ENCODE measurements at regions not wholly inside any gene's neighbourhood (a gene's known extent, or its start where the extent isn't known, plus 50 kb on each side); places are given as distances from the start of the nearest gene placed in this dataset.
A peak's percentile ranks its signal among the peaks of the same experiment; 100 is the strongest.

DNA sequence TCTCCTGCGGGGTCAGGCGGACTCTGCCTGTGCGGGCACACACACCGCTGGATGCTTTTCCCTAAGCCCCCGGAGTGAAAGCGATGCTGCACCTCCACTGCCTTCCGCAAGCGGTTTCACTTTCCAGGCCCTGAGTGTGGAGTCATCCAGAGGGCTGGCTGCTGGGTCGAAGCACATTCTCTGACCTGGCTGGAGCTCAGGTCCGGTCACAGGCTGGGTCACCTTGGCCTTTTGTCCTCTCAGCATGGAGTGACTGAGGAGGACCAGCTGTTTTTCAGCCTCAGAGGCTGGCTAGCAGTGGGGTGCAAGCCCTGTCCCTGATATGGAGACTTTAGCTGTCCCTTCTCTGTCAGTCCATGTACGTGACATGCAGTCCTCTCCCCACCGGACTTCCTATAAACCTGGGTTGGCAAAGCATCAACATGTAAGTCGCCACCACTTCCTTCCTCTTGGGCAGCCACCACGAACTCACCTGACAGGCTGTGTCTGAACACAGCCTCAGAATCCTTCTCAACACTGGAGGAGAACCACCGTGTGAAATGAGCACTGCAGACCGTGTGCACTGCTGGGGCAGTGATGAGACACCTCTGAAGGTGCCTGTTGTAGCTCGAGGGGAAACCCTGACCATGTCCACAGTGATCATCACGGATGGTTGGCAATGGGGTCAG, 51.3 kb downstream of the GADD45G start:
- DNase-seq: no peak

DNA sequence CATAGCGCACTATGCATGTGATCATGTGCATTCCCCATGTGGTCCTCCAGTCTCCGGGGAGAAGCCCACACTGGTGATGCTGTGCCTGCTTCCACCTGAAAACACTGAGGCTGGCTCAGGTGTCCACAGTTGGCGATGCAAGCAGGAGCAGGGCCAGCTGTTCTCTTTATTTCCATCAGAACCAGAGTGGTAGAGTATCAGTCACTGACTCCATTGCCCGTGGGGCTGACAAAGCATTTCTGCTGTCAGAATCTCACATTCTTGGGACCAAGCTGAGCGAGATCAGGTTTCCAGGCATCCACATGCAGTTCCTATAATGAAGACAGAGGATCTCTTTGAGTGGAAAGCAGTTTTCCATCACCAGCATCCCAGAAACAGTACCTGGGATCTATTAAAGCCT, 52.5 kb downstream of the GADD45G start:
- no peak for DNase-seq

- DNase-seq: no peak
Observed at GRCh38 chr9:89657765-89658164, 53.0 kb downstream of the GADD45G start.

- DNase-seq: peak in 1 of 2 experiments; percentile 2
Observed at GRCh38 chr9:89658401-89658800, 53.6 kb downstream of the GADD45G start.

DNA sequence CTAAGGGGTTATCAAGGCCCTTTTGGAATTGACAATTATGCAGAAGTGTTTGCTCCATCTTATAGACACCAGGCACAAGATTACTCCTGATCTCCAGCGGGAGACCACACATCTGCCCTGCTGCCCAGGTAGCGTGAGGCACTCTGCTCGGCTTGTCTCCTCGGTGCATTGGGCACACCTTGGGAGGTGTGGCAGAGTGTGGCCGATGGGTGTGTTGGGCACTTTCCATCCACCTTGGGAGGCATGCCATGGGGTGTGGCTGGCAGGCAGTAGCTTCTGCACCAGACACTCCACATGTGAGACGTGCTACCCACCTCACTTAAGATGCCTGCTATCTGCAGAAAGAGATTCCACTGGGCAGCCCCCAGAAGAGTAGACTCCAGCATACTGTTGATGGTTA, 54.1 kb downstream of the GADD45G start:
- no peak for DNase-seq

- no peak for DNase-seq
Observed at GRCh38 chr9:89659473-89659872, 54.7 kb downstream of the GADD45G start.

GRCh38 chr9:89659891-89660685, 55.3 kb downstream of the GADD45G start:
- no peak for DNase-seq

DNA sequence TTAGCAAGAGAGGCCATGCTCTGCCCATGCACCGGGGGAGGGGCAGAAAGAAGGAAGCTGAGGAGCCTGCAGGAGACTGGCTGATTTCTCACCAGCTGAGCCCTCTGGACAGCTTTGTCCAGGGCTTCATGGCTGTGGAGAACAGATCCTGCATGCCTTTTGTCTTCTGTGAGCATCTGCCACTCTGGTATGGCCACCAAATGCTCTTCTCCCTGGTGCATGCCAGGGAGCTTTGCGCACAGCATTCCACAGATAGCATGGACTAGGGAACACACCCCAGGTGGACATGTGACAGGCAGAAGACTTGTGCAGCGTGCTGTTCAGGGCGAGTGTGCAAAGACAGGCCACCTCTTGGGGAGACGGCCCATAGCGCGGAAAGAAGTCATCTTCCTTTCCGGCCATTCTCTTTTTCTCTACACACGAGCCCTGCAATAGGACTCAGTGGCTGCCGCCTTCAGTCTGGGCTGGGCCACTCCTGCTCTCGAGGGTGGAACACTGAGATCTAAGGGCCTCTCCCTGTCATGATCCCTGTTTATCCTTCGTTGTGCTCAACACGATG, 56.7 kb downstream of the GADD45G start:
- peak in 1 of 2 experiments; percentile 31 for DNase-seq

DNA sequence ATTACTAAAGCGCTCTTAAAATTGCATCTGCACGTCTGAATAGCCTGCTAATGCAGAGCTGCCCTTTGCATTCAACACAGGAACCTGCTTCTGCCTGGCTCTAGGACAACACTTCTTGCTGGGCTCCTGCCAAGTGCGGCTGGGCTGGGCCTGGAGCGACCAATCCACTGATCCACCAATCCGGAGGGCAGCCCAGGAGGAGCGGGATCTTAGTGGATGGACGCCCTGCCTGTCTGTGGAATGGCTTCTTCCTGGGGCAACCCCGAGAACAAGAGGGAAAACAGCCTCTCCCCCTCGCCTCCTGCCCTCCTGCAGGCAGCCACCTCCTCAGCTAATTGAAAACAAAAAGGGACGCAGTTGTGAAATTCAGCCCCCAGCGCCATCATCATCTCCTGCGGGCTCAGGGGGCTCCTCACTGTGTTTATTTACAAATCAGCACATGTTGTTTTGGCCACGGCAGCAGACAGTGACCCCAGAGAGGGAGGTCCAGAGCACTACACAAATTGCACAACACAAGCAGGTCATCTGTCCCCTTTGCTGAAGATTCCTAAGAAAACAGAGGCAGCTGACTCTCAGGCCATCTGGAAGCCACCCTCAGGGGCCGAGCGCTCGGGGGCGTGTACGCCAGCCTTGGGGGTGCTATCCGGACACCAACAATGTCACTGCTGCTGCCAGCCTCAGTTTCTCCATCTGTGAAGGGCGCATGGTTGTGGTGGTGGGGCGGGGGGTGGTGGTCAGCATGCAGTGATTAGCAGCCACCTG, 57.3 kb downstream of the GADD45G start:
- DNase-seq: peak; percentile 81 to 91

DNA sequence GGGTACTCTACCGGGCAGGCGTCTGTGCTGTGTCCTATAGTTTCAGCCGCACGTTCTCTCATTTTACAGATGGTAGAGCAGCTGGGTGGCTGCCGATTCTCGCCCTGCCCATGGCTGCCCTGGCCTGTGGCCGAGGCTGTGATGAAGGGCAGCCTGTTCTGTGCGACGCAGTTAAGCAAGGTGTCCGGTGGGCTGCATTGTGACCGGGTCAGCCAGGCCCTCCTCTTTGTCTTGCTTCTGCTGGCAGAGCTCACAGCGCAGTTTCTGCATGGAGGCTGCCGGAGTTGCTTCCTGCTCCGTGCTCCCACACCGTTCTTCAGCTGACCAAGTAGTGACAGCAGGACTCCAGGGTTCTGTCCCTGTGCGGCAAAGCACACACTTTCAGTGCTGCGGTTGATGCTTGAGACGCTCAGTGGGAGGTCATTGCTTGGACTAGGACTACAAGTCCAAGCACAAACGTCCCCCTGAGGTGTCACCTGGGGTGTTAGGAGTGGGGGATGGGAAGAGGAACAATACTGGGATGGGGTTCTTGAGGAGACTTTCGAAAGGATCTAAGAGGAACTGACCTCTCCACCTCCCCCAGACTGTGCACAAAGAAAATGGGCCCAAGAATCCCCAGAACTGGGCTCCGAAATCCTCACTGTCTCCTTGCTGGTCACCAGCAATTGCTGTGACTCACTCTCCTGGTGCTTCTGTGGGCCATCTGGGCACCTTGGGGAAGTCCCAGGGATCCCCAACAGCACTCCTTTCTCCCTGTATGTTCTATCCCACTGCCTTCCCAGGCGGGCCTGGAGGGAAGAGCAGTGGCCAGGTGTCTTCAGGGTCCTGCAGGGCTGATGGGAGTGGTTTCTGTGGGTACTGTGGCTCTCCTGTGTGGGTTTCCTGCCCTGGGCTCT, 58.2 kb downstream of the GADD45G start:
- peak in 1 of 2 experiments; percentile 54 for DNase-seq

- DNase-seq: no peak
Observed at GRCh38 chr9:89663614-89663970, 58.8 kb downstream of the GADD45G start.

DNA sequence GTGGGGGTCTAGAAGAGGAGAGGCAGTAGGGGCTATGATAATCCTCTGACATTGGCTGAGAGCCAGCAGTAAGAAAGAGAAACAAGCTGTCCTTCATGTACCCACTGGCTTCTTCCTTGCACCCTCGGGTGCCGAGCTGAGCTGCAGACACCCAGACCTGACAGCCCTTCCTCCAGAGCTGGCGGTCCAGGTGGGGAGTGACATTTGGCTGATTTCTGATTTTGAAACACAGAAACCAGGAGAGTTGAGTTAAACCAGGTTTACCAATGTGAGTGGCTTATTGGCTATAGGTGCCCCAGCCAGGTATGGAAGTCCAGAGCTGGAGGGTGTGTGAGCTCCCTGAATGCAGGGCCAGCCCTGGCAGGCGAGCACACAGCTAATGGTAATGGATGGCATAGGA, 59.2 kb downstream of the GADD45G start:
- DNase-seq: no peak

DNA sequence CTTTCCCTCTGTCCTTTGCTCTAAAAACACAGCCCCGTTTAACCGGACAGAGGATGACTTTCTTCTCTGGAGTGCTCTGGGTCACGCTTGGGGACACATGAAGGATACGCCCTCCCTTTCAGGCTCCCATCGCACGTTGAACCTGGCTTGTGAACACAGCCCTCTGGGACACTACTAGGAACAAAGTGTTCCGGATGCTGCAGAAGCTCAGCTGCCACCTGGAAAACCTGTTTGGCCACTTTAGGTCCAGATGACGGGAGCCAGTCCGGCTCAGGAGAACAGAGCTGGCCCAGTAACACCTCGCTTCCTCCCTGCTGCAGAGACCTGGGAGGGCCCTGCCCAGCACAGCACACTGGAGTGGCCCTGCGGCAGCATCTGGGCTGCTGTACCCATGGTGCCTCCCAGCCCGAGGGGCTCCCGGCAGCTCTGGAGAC, 60.1 kb downstream of the GADD45G start:
- no peak for DNase-seq

- DNase-seq: no peak
Observed at GRCh38 chr9:89666364-89666763, 61.6 kb downstream of the GADD45G start.

GRCh38 chr9:89666950-89667349, 62.1 kb downstream of the GADD45G start:
- DNase-seq: no peak

DNA sequence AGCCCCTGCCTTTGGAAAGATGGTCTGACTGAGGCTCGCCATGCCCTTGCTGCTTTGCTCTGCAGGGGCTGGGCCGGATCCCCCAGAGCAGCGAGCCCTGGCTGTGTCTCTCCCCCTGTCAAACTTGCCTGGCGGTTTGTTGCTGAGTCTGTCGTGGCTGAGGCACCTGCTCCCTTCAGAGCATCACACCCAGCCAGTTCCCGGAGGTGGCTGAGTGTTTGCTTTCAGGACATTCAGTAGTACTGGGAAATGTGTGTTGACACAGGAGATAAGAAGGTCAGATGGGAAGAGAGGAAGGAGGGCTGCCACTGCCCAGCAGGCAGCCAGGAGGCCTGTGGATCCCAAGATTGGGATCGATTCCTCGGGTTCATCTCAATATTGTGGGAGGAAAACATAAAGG, 62.9 kb downstream of the GADD45G start:
- no peak for DNase-seq

DNA sequence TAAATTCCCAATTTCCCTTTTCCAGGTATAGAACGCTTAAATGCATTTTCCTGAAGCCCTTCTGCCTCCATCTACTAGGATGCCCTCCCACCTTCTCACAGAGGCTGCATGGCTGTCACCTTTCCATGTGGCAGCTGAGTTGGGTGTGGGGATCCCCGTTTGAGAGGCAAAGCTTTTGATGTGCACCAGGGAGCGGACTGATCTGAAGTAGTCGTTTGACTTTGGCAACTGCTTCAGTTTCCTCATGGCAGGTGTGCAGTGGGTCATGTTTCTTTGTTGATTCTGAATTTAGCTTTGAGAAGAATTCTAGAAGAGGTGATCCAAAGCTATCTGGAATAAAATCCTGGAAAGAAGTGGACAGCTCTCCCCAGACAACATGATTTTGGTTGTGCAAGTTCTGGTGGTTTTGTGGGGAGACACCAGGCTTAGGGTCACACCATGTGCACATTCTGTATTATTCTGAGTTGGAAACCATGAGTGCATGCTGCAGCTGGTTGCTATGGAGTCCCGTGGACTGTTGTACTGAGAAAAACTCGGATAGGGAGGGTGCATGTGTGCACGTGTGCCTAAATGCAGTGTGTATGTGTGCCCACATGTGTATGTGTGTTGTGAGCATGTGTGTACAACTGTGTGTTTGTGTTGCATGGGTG, 63.5 kb downstream of the GADD45G start:
- DNase-seq: peak in 1 of 2 experiments; percentile 24

GRCh38 chr9:89668866-89669246, 64.0 kb downstream of the GADD45G start:
- DNase-seq: no peak

DNA sequence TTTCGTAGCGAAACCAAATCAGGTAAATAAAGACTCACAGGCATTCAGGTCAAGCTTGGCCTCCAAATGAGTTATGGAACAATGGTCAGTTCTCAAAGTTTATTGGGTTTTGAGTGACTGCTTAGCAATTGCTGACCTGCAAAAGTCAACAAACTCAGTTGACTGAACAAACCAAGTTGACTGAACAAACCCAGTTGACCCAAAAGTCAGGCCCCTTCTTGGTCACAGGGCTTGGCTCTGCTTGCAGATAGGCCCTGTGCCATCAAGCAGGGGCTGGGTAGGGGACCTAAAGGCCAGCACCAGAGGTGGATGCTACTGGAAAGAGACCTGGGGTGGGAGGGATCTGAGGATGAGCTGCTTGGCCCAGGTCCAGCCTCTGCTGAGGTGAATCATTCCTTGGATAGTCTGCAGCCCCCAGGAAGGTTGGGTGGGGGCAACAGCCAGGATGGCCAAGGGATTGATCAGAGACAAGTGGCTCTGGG, 64.6 kb downstream of the GADD45G start:
- no peak for DNase-seq

DNA sequence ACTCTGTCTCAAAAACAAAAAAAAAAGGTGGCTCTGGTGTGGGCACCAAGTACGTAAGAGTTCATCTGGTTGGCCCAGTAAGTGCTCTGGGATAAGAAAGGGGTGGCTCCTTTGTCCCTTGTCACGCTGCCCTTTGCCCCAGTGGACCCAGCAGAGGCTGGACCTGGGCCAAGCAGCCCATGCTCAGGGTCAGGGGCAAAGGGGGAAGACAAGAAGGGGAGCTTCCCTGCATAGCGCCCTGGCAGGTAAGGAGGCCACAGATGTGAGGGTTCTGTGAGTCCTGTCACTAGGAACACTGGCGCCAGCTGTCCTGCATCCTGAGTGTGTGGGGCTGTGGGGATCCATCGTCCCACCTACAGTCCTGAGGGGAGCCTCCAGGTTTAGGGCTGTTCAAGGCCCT, 65.3 kb downstream of the GADD45G start:
- no peak for DNase-seq

DNA sequence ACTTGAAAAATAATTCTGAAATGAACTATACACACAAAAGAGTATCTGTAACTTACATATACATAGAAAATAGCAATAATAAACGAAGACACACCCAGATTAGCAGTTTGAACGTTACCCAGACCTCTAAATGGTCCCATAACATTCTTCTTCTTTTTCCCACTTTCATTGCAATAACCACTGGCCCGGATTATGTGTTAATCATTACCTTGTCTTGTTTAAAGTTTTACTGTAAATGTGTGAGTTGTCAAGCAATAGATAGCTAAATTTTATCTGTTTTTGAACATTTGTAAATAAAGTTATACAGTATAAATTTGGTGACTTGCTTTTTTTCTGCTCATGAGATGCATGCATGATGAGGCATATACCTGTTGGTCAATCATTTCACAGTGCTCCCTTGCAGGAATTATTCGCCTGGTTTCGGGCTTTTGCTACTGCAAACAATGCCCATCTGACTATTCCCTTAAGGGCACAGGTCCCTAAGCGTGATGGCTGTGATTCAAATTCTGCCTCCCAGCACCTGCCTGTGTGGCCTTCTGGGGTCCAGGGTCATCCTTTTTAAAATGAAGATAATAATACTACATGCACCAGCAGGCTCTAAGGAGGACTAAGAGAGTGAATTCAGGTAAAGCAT, 66.1 kb downstream of the GADD45G start:
- DNase-seq: no peak

All from NCI-H524 (cell line).